ENCODE measurements at regions not wholly inside any gene's neighbourhood (a gene's known extent, or its start where the extent isn't known, plus 50 kb on each side); places are given as distances from the start of the nearest gene placed in this dataset.

- H3K79me2 ChIP-seq (replicated peaks; ENCODE audit: insufficient read depth, low read length), result no peaks in the 10 kb centered on the region
These were observed 195.2 kb upstream of the SLC24A3 start for GRCh38 chr20:19017104-19017690.

DNA sequence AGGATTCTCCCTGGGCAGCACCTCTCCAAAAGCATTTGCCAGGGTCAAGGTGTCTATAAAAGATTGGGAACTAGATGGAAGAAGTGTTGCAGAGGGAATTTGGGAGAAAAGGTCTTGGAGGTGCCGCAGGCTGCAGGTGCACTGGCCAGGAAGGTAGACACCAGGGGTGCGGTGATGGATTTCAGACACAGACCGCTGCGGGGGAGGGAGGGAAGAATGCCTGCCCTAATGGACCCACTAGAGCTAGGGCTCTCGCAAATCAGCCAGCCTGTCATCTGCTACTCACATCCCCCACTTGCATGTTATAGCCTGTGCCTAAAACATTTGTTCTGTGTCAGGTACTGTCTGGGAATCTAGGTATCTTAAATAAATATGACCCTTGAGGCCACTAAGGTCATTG, 193.6 kb upstream of the SLC24A3 start:
- H4K20me1 ChIP-seq (ENCODE audit: insufficient read depth), result no peaks in the 10 kb centered on the region
- no peak overlapping the region for H3K4me3 ChIP-seq (ENCODE audit: low read length)
- H3K79me2 ChIP-seq (replicated peaks; ENCODE audit: insufficient read depth, low read length), result no peaks in the 10 kb centered on the region
- no peak for TF ChIP-seq CTCF (IDR thresholded peaks at IDR 0.05; ENCODE audit: poor library complexity, severe bottlenecking)
- no peak for TF ChIP-seq TAF1 (IDR thresholded peaks at IDR 0.05; ENCODE audit: low read depth)
- TF ChIP-seq REST (IDR thresholded peaks at IDR 0.05; ENCODE audit: borderline replicate concordance), result no peak
- TF ChIP-seq EP300 (conservative IDR thresholded peaks at IDR 0.05; ENCODE audit: poor library complexity, severe bottlenecking), result no peak
- no peak for TF ChIP-seq MXI1 (conservative IDR thresholded peaks at IDR 0.05; ENCODE audit: poor library complexity, severe bottlenecking)
- TF ChIP-seq RAD21 (conservative IDR thresholded peaks at IDR 0.05), result no peak

More at GRCh38 chr20:19017104-19017690, 195.2 kb upstream of the SLC24A3 start:
- no peaks in the 10 kb centered on the region for H3F3A ChIP-seq (ENCODE audit: insufficient read depth, low read length, poor library complexity, severe bottlenecking)
- H3K27me3 ChIP-seq (ENCODE audit: insufficient read depth, low read depth, low read length), result no peaks in the 10 kb centered on the region
- no peak overlapping the region for H3K9ac ChIP-seq (ENCODE audit: low read length)
- no peaks in the 10 kb centered on the region for H3K36me3 ChIP-seq (ENCODE audit: insufficient read depth, low read length)
- H2AFZ ChIP-seq (ENCODE audit: low read depth, low read length), result no peak overlapping the region
- H3K27ac ChIP-seq (ENCODE audit: low read length), result no peak overlapping the region
- H3K9me3 ChIP-seq (ENCODE audit: low read length), result no peaks in the 10 kb centered on the region
- no peak overlapping the region for H3K4me3 ChIP-seq (ENCODE audit: low read length)
- H3K9me2 ChIP-seq (ENCODE audit: insufficient read depth, low read length), result no peaks in the 10 kb centered on the region
- TF ChIP-seq RAD21 (conservative IDR thresholded peaks at IDR 0.05), result no peak
- TF ChIP-seq MXI1 (conservative IDR thresholded peaks at IDR 0.05; ENCODE audit: poor library complexity, severe bottlenecking), result no peak
- TF ChIP-seq EZH2 (IDR thresholded peaks at IDR 0.05; ENCODE audit: borderline replicate concordance, insufficient read depth, low read length, poor library complexity, severe bottlenecking), result no peak
- no peak for TF ChIP-seq POLR2AphosphoS5 (IDR thresholded peaks at IDR 0.05)
- TF ChIP-seq REST (IDR thresholded peaks at IDR 0.05; ENCODE audit: borderline replicate concordance), result no peak
- no peak for TF ChIP-seq TAF1 (IDR thresholded peaks at IDR 0.05; ENCODE audit: low read depth)
- TF ChIP-seq CTCF (IDR thresholded peaks at IDR 0.05; ENCODE audit: poor library complexity, severe bottlenecking), result no peak
- no peak for TF ChIP-seq SMC3 (conservative IDR thresholded peaks at IDR 0.05; ENCODE audit: poor library complexity)
- no peak for TF ChIP-seq EP300 (conservative IDR thresholded peaks at IDR 0.05; ENCODE audit: poor library complexity, severe bottlenecking)
- H4K20me1 ChIP-seq (ENCODE audit: insufficient read depth), result no peaks in the 10 kb centered on the region
- H3K4me2 ChIP-seq (ENCODE audit: low read length), result no peak overlapping the region

More for the DNA sequence above, 193.6 kb upstream of the SLC24A3 start:
- Histone ChIP-seq H3K9me2 (ENCODE audit: insufficient read depth, low read length) (no peaks in the 10 kb centered on the region), H3K27me3 (ENCODE audit: insufficient read depth, low read depth, low read length) (no peaks in the 10 kb centered on the region), H3K9me3 (ENCODE audit: low read length) (no peaks in the 10 kb centered on the region), H3F3A (ENCODE audit: insufficient read depth, low read length, poor library complexity, severe bottlenecking) (no peaks in the 10 kb centered on the region), H3K27ac (ENCODE audit: low read length) (no peak overlapping the region), H3K36me3 (ENCODE audit: insufficient read depth, low read length) (no peaks in the 10 kb centered on the region), H3K9ac (ENCODE audit: low read length) (no peak overlapping the region), H3K4me2 (ENCODE audit: low read length) (no peak overlapping the region), H2AFZ (ENCODE audit: low read depth, low read length) (no peak overlapping the region)

Measured in neural cell (in vitro differentiated cells).